ENCODE measurements at regions not wholly inside any gene's neighbourhood (a gene's known extent, or its start where the extent isn't known, plus 50 kb on each side); places are given as distances from the start of the nearest gene placed in this dataset.

GRCh38 chr7:156128496-156128895 lies 316.2 kb upstream of the SHH start:
- H3K9me2 ChIP-seq (replicated peaks; ENCODE audit: control insufficient read depth, low read length), result no peaks in the 10 kb centered on the region
- H3K79me2 ChIP-seq (ENCODE audit: control insufficient read depth, low read length), result no peaks in the 10 kb centered on the region
- no peaks in the 10 kb centered on the region for H3K4me1 ChIP-seq (ENCODE audit: control insufficient read depth, low read length)
- no peak overlapping the region for H3K4me3 ChIP-seq (ENCODE audit: low read length)
- no peak overlapping the region for H3K27ac ChIP-seq (ENCODE audit: low read depth, low read length)
- no peaks in the 10 kb centered on the region for H3K36me3 ChIP-seq (ENCODE audit: control insufficient read depth, low read length)
- no peaks in the 10 kb centered on the region for H4K20me1 ChIP-seq (ENCODE audit: control insufficient read depth, insufficient read depth, low read depth, low read length)
- no peak overlapping the region for H3K4me2 ChIP-seq (ENCODE audit: low read length)
- H3F3A ChIP-seq (ENCODE audit: control insufficient read depth, insufficient read depth), result no peaks in the 10 kb centered on the region
- TF ChIP-seq CTCF (IDR thresholded peaks at IDR 0.05; ENCODE audit: low read depth, low read length, poor library complexity, severe bottlenecking) (no peak), EZH2phosphoT487 (IDR thresholded peaks at IDR 0.05; ENCODE audit: borderline replicate concordance, low read length) (no peak)
- no peaks in the 10 kb centered on the region for H3K27me3 ChIP-seq (ENCODE audit: control insufficient read depth, low read length)
- no peaks in the 10 kb centered on the region for H3K9me3 ChIP-seq (ENCODE audit: control insufficient read depth, insufficient read depth, low read length)

- Histone ChIP-seq H3F3A (ENCODE audit: control insufficient read depth, insufficient read depth) (no peaks in the 10 kb centered on the region), H3K27ac (ENCODE audit: low read depth, low read length) (no peak overlapping the region), H3K36me3 (ENCODE audit: control insufficient read depth, low read length) (no peaks in the 10 kb centered on the region), H3K79me2 (ENCODE audit: control insufficient read depth, low read length) (no peaks in the 10 kb centered on the region), H4K20me1 (ENCODE audit: control insufficient read depth, insufficient read depth, low read depth, low read length) (no peaks in the 10 kb centered on the region), H3K4me3 (ENCODE audit: low read length) (no peak overlapping the region), H3K4me2 (ENCODE audit: low read length) (no peak overlapping the region), H3K9me2 (replicated peaks; ENCODE audit: control insufficient read depth, low read length) (no peaks in the 10 kb centered on the region), H3K9me3 (ENCODE audit: control insufficient read depth, insufficient read depth, low read length) (no peaks in the 10 kb centered on the region), H3K27me3 (ENCODE audit: control insufficient read depth, low read length) (no peaks in the 10 kb centered on the region), H3K4me1 (ENCODE audit: control insufficient read depth, low read length) (no peaks in the 10 kb centered on the region)
- no peak for TF ChIP-seq EZH2phosphoT487 (IDR thresholded peaks at IDR 0.05; ENCODE audit: borderline replicate concordance, low read length)
- no peak for TF ChIP-seq CTCF (IDR thresholded peaks at IDR 0.05; ENCODE audit: low read depth, low read length, poor library complexity, severe bottlenecking)
Observed at GRCh38 chr7:156127166-156128134, 315.2 kb upstream of the SHH start.

GRCh38 chr7:156125841-156126730 lies 313.8 kb upstream of the SHH start:
- H3K79me2 ChIP-seq (ENCODE audit: control insufficient read depth, low read length), result no peaks in the 10 kb centered on the region
- no peak overlapping the region for H3K4me3 ChIP-seq (ENCODE audit: low read length)
- no peaks in the 10 kb centered on the region for H3K36me3 ChIP-seq (ENCODE audit: control insufficient read depth, low read length)
- H4K20me1 ChIP-seq (ENCODE audit: control insufficient read depth, insufficient read depth, low read depth, low read length), result no peaks in the 10 kb centered on the region
- no peaks in the 10 kb centered on the region for H3K9me3 ChIP-seq (ENCODE audit: control insufficient read depth, insufficient read depth, low read length)
- H3F3A ChIP-seq (ENCODE audit: control insufficient read depth, insufficient read depth), result no peaks in the 10 kb centered on the region
- H3K4me1 ChIP-seq (ENCODE audit: control insufficient read depth, low read length), result no peaks in the 10 kb centered on the region
- H3K9me2 ChIP-seq (replicated peaks; ENCODE audit: control insufficient read depth, low read length), result no peaks in the 10 kb centered on the region
- H3K27me3 ChIP-seq (ENCODE audit: control insufficient read depth, low read length), result no peaks in the 10 kb centered on the region
- no peak overlapping the region for H3K4me2 ChIP-seq (ENCODE audit: low read length)
- TF ChIP-seq EZH2phosphoT487 (IDR thresholded peaks at IDR 0.05; ENCODE audit: borderline replicate concordance, low read length), result no peak
- no peak for TF ChIP-seq CTCF (IDR thresholded peaks at IDR 0.05; ENCODE audit: low read depth, low read length, poor library complexity, severe bottlenecking)
- H3K27ac ChIP-seq (ENCODE audit: low read depth, low read length), result no peak overlapping the region

All from DOHH2 (cell line).